GM19452 (cell line): ENCODE measurements at regions not wholly inside any gene's neighbourhood (a gene's known extent, or its start where the extent isn't known, plus 50 kb on each side); places are given as distances from the start of the nearest gene placed in this dataset.
"Not testable (repeated sequence)": the region's sequence is repeated elsewhere in the genome, so short reads cannot be mapped to it uniquely, and the experiment has no call there.

Source experiments
- ATAC-seq: cut with Tn5 transposase; IDR thresholded peaks from one replicate; pipeline ENCODE4 v1.9.1; 2021; ENCODE audit not compliant: unreplicated experiment

GRCh38 chr3:27632431-27633223 lies 89.5 kb downstream of the EOMES start:
- ATAC-seq: peak; percentile 79

GRCh38 chr3:27630885-27631284 lies 91.2 kb downstream of the EOMES start:
- ATAC-seq: no peak

GRCh38 chr3:27629366-27629765 lies 92.8 kb downstream of the EOMES start:
- no peak for ATAC-seq

GRCh38 chr3:27628026-27628750 lies 93.9 kb downstream of the EOMES start:
- ATAC-seq: no peak

- ATAC-seq: no peak
These were observed 95.5 kb downstream of the EOMES start for GRCh38 chr3:27626596-27627118.

GRCh38 chr3:27625864-27626263 lies 96.3 kb downstream of the EOMES start:
- no peak for ATAC-seq

GRCh38 chr3:27623085-27623753 lies 98.9 kb downstream of the EOMES start:
- ATAC-seq: no peak

- ATAC-seq: no peak
These were observed 104.6 kb downstream of the EOMES start for GRCh38 chr3:27617552-27617951.

GRCh38 chr3:27616031-27616430 lies 106.1 kb downstream of the EOMES start:
- no peak for ATAC-seq

- ATAC-seq: no peak
These were observed 106.6 kb downstream of the EOMES start for GRCh38 chr3:27615555-27615954.

GRCh38 chr3:27614592-27614991 lies 107.5 kb downstream of the EOMES start:
- ATAC-seq: no peak

GRCh38 chr3:27613846-27614500 lies 108.2 kb downstream of the EOMES start:
- no peak for ATAC-seq

- no peak for ATAC-seq
These were observed 111.2 kb downstream of the EOMES start for GRCh38 chr3:27610800-27611525.

- ATAC-seq: no peak
These were observed 114.8 kb downstream of the EOMES start for GRCh38 chr3:27607370-27607769.

- ATAC-seq: no peak
These were observed 115.6 kb downstream of the EOMES start for GRCh38 chr3:27606537-27606936.

GRCh38 chr3:27601311-27601710 lies 117.1 kb upstream of the SLC4A7 start:
- ATAC-seq: not testable (repeated sequence)

GRCh38 chr3:27599741-27600140 lies 115.6 kb upstream of the SLC4A7 start:
- not testable (repeated sequence) for ATAC-seq

- no peak for ATAC-seq
These were observed 112.7 kb upstream of the SLC4A7 start for GRCh38 chr3:27596921-27597320.

- ATAC-seq: peak; percentile 53
These were observed 112.2 kb upstream of the SLC4A7 start for GRCh38 chr3:27596334-27596841.

GRCh38 chr3:27594096-27594690 lies 110.0 kb upstream of the SLC4A7 start:
- no peak for ATAC-seq
